K562 (cell line): ENCODE measurements at regions not wholly inside any gene's neighbourhood (a gene's known extent, or its start where the extent isn't known, plus 50 kb on each side); places are given as distances from the start of the nearest gene placed in this dataset.

ENCODE experiments used
- ATAC-seq: fragments of 200-7000 bp; cut with Tn5 transposase; 3 replicates; pipeline ENCODE4 v1.9.1; 2020; ENCODE audit warnings: moderate library complexity
- BruUV-seq: library from RNA; stranded (reverse); fragments of 400-500 nt; replicated peaks from 2 replicates; lab custom pipeline; 2021; lab: Mats Ljungman, UMichigan
- CTCF ChIA-PET: fragments of 300-600 bp; formaldehyde crosslinking; extraction: SDS; loops from one replicate; lab custom pipeline; 2021; ENCODE audit warnings: low intra/inter-chr PET ratio; lab: Yijun Ruan, JAX
- POLR2A ChIA-PET: fragments of 300-600, 350-650 bp; sonication (Branson Sonifier 250); formaldehyde crosslinking; extraction: SDS; loops from one replicate; lab custom pipeline; 2021; ENCODE audit warnings: antibody characterized with exemption, inconsistent platforms; lab: Yijun Ruan, JAX
- DNase-seq, 4 experiments: peaks; one replicate each; pipeline versions ENCODE4 v3.0.0 to v3.0.0-alpha.2; 2011 to 2018; ENCODE audit warnings: low spot score in 3 of 4, mixed read lengths in 3 of 4; ENCODE audit errors: extremely low read depth in 1 of 4
- FAIRE-seq: peaks from 2 replicates; lab custom pipeline; 2011; peaks lifted over from hg19 to GRCh38; lab: Jason Lieb, UNC
- H2AFZ ChIP-seq: 2 replicates; pipeline ENCODE4 v1.6.0; 2011; ENCODE audit warnings: low read depth, low read length, control low read depth, inconsistent platforms
- H3K27ac ChIP-seq: fragments of 200-600 bp; 3 replicates; pipeline ENCODE4 v1.8.0; 2011; ENCODE audit warnings: low read depth, mild to moderate bottlenecking, control low read depth, inconsistent platforms, low read length, moderate library complexity, mixed read lengths; ENCODE audit errors: extremely low read depth
- H3K27me3 ChIP-seq, 2 experiments: fragments of 300-600 bp in 1 of 2; 2 replicates in 1 of 2; 3 replicates in 1 of 2; pipeline versions ENCODE4 v1.6.0 to v1.8.0; 2011; ENCODE audit warnings: inconsistent platforms in 2 of 2, low read length in 2 of 2, mild to moderate bottlenecking in 1 of 2, mixed read lengths in 1 of 2, moderate library complexity in 1 of 2; ENCODE audit not compliant: control insufficient read depth in 2 of 2, insufficient read depth in 2 of 2
- H3K36me3 ChIP-seq: fragments of 300-600 bp; 3 replicates; pipeline ENCODE4 v1.8.0; 2011; ENCODE audit warnings: mild to moderate bottlenecking, low read length, inconsistent platforms; ENCODE audit not compliant: control insufficient read depth, insufficient read depth
- H3K4me1 ChIP-seq, 2 experiments: fragments of 200-600 bp in 1 of 2; replicated peaks in 1 of 2; 2 replicates in 1 of 2; 3 replicates in 1 of 2; pipeline versions ENCODE4 v1.5.1 to v1.8.0; 2011; ENCODE audit warnings: inconsistent platforms in 2 of 2, low read length in 2 of 2, mild to moderate bottlenecking in 1 of 2, mixed read lengths in 1 of 2, moderate library complexity in 1 of 2; ENCODE audit not compliant: control insufficient read depth in 2 of 2, insufficient read depth in 2 of 2
- H3K4me2 ChIP-seq: 2 replicates; pipeline ENCODE4 v1.6.1; 2011; ENCODE audit warnings: low read length, control low read depth, inconsistent platforms, mixed read lengths; ENCODE audit not compliant: insufficient read depth
- H3K4me3 ChIP-seq: fragments of 200-600 bp; sonication (generic), shearing (Covaris generic); 2 replicates; pipeline ENCODE4 v1.5.1; 2016; ENCODE audit warnings: control low read depth, inconsistent platforms
- H3K79me2 ChIP-seq: fragments of 200-600 bp; 3 replicates; pipeline ENCODE4 v1.8.0; 2011; ENCODE audit warnings: low read length, inconsistent platforms; ENCODE audit not compliant: control insufficient read depth, insufficient read depth
- H3K9ac ChIP-seq, 2 experiments: 2 replicates each; pipeline versions ENCODE4 v1.6.0 to v1.6.1; 2011; ENCODE audit warnings: low read depth in 2 of 2, low read length in 2 of 2, control low read depth in 1 of 2, inconsistent platforms in 1 of 2, mild to moderate bottlenecking in 1 of 2, mixed read lengths in 1 of 2; ENCODE audit not compliant: insufficient read depth in 1 of 2
- H3K9me1 ChIP-seq: one replicate; pipeline ENCODE4 v1.6.0; 2011; ENCODE audit warnings: inconsistent platforms, mild to moderate bottlenecking, low read length, moderate library complexity; ENCODE audit not compliant: control insufficient read depth, insufficient read depth
- H3K9me3 ChIP-seq: replicated peaks from 2 replicates; pipeline ENCODE4 v1.5.1; 2011; ENCODE audit warnings: low read depth, low read length, inconsistent platforms; ENCODE audit not compliant: control insufficient read depth, insufficient read depth
- H4K20me1 ChIP-seq: replicated peaks from 2 replicates; pipeline ENCODE4 v1.6.1; 2011; ENCODE audit warnings: low read length, inconsistent platforms, mixed read lengths; ENCODE audit not compliant: control insufficient read depth, insufficient read depth
- C11orf30 ChIP-seq: fragments of 450-650 bp; IDR thresholded peaks from 2 replicates; pipeline ENCODE4 v1.6.1; 2016; ENCODE audit warnings: low read depth, mild to moderate bottlenecking
- MAFF ChIP-seq: IDR thresholded peaks from 2 replicates; pipeline ENCODE4 v1.6.1; 2012; ENCODE audit warnings: low read length, improper control_type of control experiment
- MAFK ChIP-seq: IDR thresholded peaks from 2 replicates; pipeline ENCODE4 v1.6.1; 2011; ENCODE audit warnings: low read length, improper control_type of control experiment
- RFX1 ChIP-seq: fragments of 450-650 bp; IDR thresholded peaks from 2 replicates; pipeline ENCODE4 v1.6.1; 2016; ENCODE audit warnings: mild to moderate bottlenecking, moderate library complexity
- ZNF316 ChIP-seq: fragments of 450-650 bp; IDR thresholded peaks from 2 replicates; pipeline ENCODE4 v1.6.1; 2016
- WGBS: fragments of 100-300 bp; shearing (Covaris generic); methylation state at CpG from one replicate; pipeline ENCODE4 v1.1.6; 2016; ENCODE audit warnings: low coverage, mixed read lengths; ENCODE audit not compliant: insufficient coverage; ENCODE audit errors: missing lambda C conversion rate; 5-methylcytosine and 5-hydroxymethylcytosine counted together
- in situ Hi-C: fragments of 300-500 bp; cut with MboI; formaldehyde crosslinking; loops from 4 replicates; pipeline ENCODE4 v1.15.0; 2018; ENCODE audit warnings: inconsistent platforms, mixed read lengths
- intact Hi-C: fragments of 100-400 bp; cut with micrococcal nuclease; formaldehyde crosslinking; loops from 2 replicates; pipeline ENCODE4 v1.14.2; 2022
- TF ChIP-seq, protein P1 (sequence below): sonication (generic); formaldehyde crosslinking; IDR thresholded peaks from 2 replicates; pipeline ENCODE4 v1.8.0; 2022; ENCODE audit warnings: mild to moderate bottlenecking, missing genetic modification reagents
- TF ChIP-seq, protein P2 (sequence below), 3 experiments: fragments of 200-800 bp in 1 of 3; fragments of 250-450 bp in 1 of 3; fragments of 450-650 bp in 1 of 3; sonication (Bioruptor Pico) in 1 of 3; sonication (Bioruptor generic) in 1 of 3; formaldehyde crosslinking in 1 of 3; IDR thresholded peaks; 2 replicates each; pipeline versions ENCODE4 v1.6.1 to v1.8.0; 2016 to 2022; ENCODE audit warnings: mild to moderate bottlenecking in 2 of 3, missing genetic modification characterization in 2 of 3, missing compliant biosample characterization in 1 of 3, moderate library complexity in 1 of 3

DNA sequence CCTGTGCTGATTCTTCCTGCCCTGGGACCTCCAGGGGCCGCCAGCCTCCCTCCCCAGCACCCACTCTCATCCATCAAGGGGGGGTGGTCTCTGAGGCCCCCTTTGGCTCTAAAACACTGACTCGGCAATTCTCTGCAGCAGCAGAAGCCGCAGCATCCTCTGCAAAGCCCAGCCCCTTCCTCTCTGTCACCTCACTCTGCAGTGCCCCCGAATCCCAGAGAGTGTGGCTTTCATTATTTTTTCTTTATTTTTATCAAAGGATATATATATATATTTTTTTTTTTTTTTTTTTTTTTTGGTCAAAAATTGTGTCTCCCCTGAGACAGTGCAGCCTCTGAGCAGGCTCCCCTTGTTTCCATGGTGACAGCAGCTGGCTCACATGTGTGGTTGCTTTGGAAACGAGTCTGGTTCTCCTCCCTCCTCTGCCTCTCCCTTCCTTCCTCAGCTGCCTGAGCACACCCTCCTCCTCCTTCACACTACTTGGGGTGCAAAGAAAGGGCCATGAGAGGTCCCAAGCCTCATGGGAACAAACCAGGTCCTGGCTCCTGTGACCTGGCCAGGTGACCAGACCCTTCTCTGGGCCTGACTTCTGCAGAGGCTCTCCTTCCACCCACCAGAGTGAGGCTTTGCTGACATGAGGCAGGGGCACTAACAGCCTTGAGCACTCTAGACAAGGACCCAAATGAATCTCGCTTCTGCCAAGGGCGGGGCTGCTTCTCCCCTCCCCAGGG is 100.5 kb downstream of the LRRC74A start:
- peaks cover 6 to 18% of the 10 kb centered on the region in 2 experiments; a peak in 4 of 5 replicates for H3K4me1 ChIP-seq
- POLR2A ChIA-PET, result no interaction called here
- CTCF ChIA-PET, result no interaction called here
- no peaks in the 10 kb centered on the region for H3K9me3 ChIP-seq
- DNase-seq, result peak in 1 of 4 experiments; percentile 29
- no peak overlapping the region for H3K9ac ChIP-seq
- intact Hi-C loops (no loop called here), in situ Hi-C loops (no loop called here)
- H3K9me1 ChIP-seq, result no peaks in the 10 kb centered on the region
- no peak overlapping the region for H2AFZ ChIP-seq
- WGBS, result 7% methylated on average over 5 of the region's 7 CpGs
- no peaks in the 10 kb centered on the region for H3K79me2 ChIP-seq
- ATAC-seq, result 0 out of 3 replicates have a peak, but pooled peaks have one; percentile 31
- H3K27me3 ChIP-seq, result no peaks in the 10 kb centered on the region
- H3K4me3 ChIP-seq, result no peak overlapping the region
- no peaks in the 10 kb centered on the region for H4K20me1 ChIP-seq
- TF ChIP-seq MAFF (peak; percentile 8; the same call in 1 of the 2 replicates), MAFK (peak; percentile 27; the same call in 1 of the 2 replicates), C11orf30 (peak; percentile 48; the same call in 1 of the 2 replicates), RFX1 (peak; percentile 75), ZNF316 (peak; percentile 39; the same call in 1 of the 2 replicates)
- TF ChIP-seq, protein P1, sequence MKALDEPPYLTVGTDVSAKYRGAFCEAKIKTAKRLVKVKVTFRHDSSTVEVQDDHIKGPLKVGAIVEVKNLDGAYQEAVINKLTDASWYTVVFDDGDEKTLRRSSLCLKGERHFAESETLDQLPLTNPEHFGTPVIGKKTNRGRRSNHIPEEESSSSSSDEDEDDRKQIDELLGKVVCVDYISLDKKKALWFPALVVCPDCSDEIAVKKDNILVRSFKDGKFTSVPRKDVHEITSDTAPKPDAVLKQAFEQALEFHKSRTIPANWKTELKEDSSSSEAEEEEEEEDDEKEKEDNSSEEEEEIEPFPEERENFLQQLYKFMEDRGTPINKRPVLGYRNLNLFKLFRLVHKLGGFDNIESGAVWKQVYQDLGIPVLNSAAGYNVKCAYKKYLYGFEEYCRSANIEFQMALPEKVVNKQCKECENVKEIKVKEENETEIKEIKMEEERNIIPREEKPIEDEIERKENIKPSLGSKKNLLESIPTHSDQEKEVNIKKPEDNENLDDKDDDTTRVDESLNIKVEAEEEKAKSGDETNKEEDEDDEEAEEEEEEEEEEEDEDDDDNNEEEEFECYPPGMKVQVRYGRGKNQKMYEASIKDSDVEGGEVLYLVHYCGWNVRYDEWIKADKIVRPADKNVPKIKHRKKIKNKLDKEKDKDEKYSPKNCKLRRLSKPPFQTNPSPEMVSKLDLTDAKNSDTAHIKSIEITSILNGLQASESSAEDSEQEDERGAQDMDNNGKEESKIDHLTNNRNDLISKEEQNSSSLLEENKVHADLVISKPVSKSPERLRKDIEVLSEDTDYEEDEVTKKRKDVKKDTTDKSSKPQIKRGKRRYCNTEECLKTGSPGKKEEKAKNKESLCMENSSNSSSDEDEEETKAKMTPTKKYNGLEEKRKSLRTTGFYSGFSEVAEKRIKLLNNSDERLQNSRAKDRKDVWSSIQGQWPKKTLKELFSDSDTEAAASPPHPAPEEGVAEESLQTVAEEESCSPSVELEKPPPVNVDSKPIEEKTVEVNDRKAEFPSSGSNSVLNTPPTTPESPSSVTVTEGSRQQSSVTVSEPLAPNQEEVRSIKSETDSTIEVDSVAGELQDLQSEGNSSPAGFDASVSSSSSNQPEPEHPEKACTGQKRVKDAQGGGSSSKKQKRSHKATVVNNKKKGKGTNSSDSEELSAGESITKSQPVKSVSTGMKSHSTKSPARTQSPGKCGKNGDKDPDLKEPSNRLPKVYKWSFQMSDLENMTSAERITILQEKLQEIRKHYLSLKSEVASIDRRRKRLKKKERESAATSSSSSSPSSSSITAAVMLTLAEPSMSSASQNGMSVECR (CRISPR knock-in tag), result no peak
- TF ChIP-seq, protein P2, sequence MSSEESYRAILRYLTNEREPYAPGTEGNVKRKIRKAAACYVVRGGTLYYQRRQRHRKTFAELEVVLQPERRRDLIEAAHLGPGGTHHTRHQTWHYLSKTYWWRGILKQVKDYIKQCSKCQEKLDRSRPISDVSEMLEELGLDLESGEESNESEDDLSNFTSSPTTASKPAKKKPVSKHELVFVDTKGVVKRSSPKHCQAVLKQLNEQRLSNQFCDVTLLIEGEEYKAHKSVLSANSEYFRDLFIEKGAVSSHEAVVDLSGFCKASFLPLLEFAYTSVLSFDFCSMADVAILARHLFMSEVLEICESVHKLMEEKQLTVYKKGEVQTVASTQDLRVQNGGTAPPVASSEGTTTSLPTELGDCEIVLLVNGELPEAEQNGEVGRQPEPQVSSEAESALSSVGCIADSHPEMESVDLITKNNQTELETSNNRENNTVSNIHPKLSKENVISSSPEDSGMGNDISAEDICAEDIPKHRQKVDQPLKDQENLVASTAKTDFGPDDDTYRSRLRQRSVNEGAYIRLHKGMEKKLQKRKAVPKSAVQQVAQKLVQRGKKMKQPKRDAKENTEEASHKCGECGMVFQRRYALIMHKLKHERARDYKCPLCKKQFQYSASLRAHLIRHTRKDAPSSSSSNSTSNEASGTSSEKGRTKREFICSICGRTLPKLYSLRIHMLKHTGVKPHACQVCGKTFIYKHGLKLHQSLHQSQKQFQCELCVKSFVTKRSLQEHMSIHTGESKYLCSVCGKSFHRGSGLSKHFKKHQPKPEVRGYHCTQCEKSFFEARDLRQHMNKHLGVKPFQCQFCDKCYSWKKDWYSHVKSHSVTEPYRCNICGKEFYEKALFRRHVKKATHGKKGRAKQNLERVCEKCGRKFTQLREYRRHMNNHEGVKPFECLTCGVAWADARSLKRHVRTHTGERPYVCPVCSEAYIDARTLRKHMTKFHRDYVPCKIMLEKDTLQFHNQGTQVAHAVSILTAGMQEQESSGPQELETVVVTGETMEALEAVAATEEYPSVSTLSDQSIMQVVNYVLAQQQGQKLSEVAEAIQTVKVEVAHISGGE (CRISPR knock-in tag; IDR thresholded peaks at IDR 0.05), result no peak
- H3K27ac ChIP-seq, result no peak overlapping the region
- BruUV-seq, result no TSS peak
- FAIRE-seq, result no peak
- H3K4me2 ChIP-seq, result no peak overlapping the region
- H3K36me3 ChIP-seq, result no peaks in the 10 kb centered on the region
